ENCODE measurements at regions not wholly inside any gene's neighbourhood (a gene's known extent, or its start where the extent isn't known, plus 50 kb on each side); places are given as distances from the start of the nearest gene placed in this dataset.

- TF ChIP-seq GATA2 (IDR thresholded peaks at IDR 0.05; ENCODE audit: low read depth, low read length): no peak
- TF ChIP-seq GATA3 (IDR thresholded peaks at IDR 0.05; ENCODE audit: low read depth, low read length): no peak
Measured at GRCh38 chr14:104355101-104356019, 217.0 kb downstream of the KIF26A start.
